GM18511 (cell line): ENCODE measurements at regions not wholly inside any gene's neighbourhood (a gene's known extent, or its start where the extent isn't known, plus 50 kb on each side); places are given as distances from the start of the nearest gene placed in this dataset.
A peak's percentile ranks its signal among the peaks of the same experiment; 100 is the strongest.

ENCODE experiments used
- ATAC-seq: cut with Tn5 transposase; IDR thresholded peaks from one replicate; pipeline ENCODE4 v1.9.1; 2021; ENCODE audit warnings: mild to moderate bottlenecking, moderate library complexity; ENCODE audit not compliant: unreplicated experiment

GRCh38 chrX:33465137-33465536, 253.8 kb upstream of the DMD start:
- ATAC-seq, result no peak

- no peak for ATAC-seq
Measured at GRCh38 chrX:33457102-33457501, 245.8 kb upstream of the DMD start.

GRCh38 chrX:33447285-33447684, 235.9 kb upstream of the DMD start:
- ATAC-seq, result no peak

GRCh38 chrX:33434256-33435092, 223.1 kb upstream of the DMD start:
- ATAC-seq, result peak; percentile 93

- ATAC-seq, result no peak
Measured at GRCh38 chrX:33416273-33416805, 205.0 kb upstream of the DMD start.

GRCh38 chrX:33415459-33415858, 204.1 kb upstream of the DMD start:
- no peak for ATAC-seq

- ATAC-seq, result no peak
Measured at GRCh38 chrX:33385546-33385945, 174.2 kb upstream of the DMD start.

- no peak for ATAC-seq
Measured at GRCh38 chrX:33379839-33380238, 168.5 kb upstream of the DMD start.

GRCh38 chrX:33357606-33358005, 146.3 kb upstream of the DMD start:
- ATAC-seq, result no peak

- ATAC-seq, result no peak
Measured at GRCh38 chrX:33339219-33339618, 127.9 kb upstream of the DMD start.

GRCh38 chrX:33336783-33337182, 125.4 kb upstream of the DMD start:
- ATAC-seq, result peak; percentile 72

- no peak for ATAC-seq
Measured at GRCh38 chrX:33333271-33333670, 121.9 kb upstream of the DMD start.

- ATAC-seq, result no peak
Measured at GRCh38 chrX:33330798-33331197, 119.4 kb upstream of the DMD start.

GRCh38 chrX:33324099-33324498, 112.8 kb upstream of the DMD start:
- no peak for ATAC-seq

- no peak for ATAC-seq
Measured at GRCh38 chrX:33307911-33308354, 96.6 kb upstream of the DMD start.

GRCh38 chrX:33298622-33299021, 87.3 kb upstream of the DMD start:
- ATAC-seq, result no peak

GRCh38 chrX:33285550-33285949, 74.2 kb upstream of the DMD start:
- ATAC-seq, result no peak

- no peak for ATAC-seq
Measured at GRCh38 chrX:33277046-33277445, 65.7 kb upstream of the DMD start.

GRCh38 chrX:33273535-33273934, 62.2 kb upstream of the DMD start:
- ATAC-seq, result no peak

- ATAC-seq, result no peak
Measured at GRCh38 chrX:33272986-33273385, 61.6 kb upstream of the DMD start.
